SK-N-SH treated with all-trans-retinoic acid at 6 μM for 48 hours (cell line): ENCODE measurements at regions not wholly inside any gene's neighbourhood (a gene's known extent, or its start where the extent isn't known, plus 50 kb on each side); places are given as distances from the start of the nearest gene placed in this dataset.
A peak's percentile ranks its signal among the peaks of the same experiment; 100 is the strongest.

Experiments used
- ATAC-seq: fragments of 200-7000 bp; cut with Tn5 transposase; 3 replicates; pipeline ENCODE4 v1.9.1; 2020; ENCODE audit warnings: mild to moderate bottlenecking, moderate library complexity
- ARNTL ChIP-seq: fragments of 450-650 bp; formaldehyde crosslinking; IDR thresholded peaks from 2 replicates; pipeline ENCODE4 v1.5.0; 2020; ENCODE audit warnings: low read depth, mild to moderate bottlenecking, moderate library complexity, borderline replicate concordance
- BACH2 ChIP-seq: fragments of 250-450 bp; sonication (Bioruptor Pico); IDR thresholded peaks from 2 replicates; pipeline ENCODE4 v1.9.0; 2021; ENCODE audit warnings: mild to moderate bottlenecking, borderline replicate concordance
- CREB5 ChIP-seq: fragments of 250-450 bp; sonication (Bioruptor Pico); IDR thresholded peaks from 2 replicates; pipeline ENCODE4 v1.5.1; 2020; ENCODE audit warnings: low read depth, mild to moderate bottlenecking, moderate library complexity
- CSDC2 ChIP-seq: fragments of 250-450 bp; sonication (Bioruptor Pico); IDR thresholded peaks from 2 replicates; pipeline ENCODE4 v1.5.0; 2020; ENCODE audit warnings: mild to moderate bottlenecking, moderate library complexity
- CSRNP3 ChIP-seq: fragments of 250-450 bp; sonication (Bioruptor Pico); IDR thresholded peaks from 2 replicates; pipeline ENCODE4 v1.5.1; 2021; ENCODE audit warnings: mild to moderate bottlenecking, moderate library complexity
- GLIS3 ChIP-seq: fragments of 250-450 bp; sonication (Bioruptor Pico); IDR thresholded peaks from 2 replicates; pipeline ENCODE4 v1.5.0; 2020; ENCODE audit warnings: mild to moderate bottlenecking, moderate library complexity
- ISL1 ChIP-seq: fragments of 250-450 bp; sonication (Bioruptor Pico); IDR thresholded peaks from 2 replicates; pipeline ENCODE4 v2.1.2; 2022; ENCODE audit warnings: mild to moderate bottlenecking, moderate library complexity
- OSR1 ChIP-seq: fragments of 250-450 bp; sonication (Bioruptor Pico); IDR thresholded peaks from 2 replicates; pipeline ENCODE4 v1.8.0; 2022; ENCODE audit warnings: moderate library complexity, mild to moderate bottlenecking, inconsistent platforms
- PATZ1 ChIP-seq: fragments of 250-450 bp; sonication (Bioruptor Pico); IDR thresholded peaks from 2 replicates; pipeline ENCODE4 v1.8.0; 2020; ENCODE audit warnings: mild to moderate bottlenecking, moderate library complexity, borderline replicate concordance
- POU6F1 ChIP-seq: fragments of 250-450 bp; sonication (Bioruptor Pico); IDR thresholded peaks from 2 replicates; pipeline ENCODE4 v1.8.0; 2021; ENCODE audit warnings: low read depth, mild to moderate bottlenecking, moderate library complexity, borderline replicate concordance
- PPARA ChIP-seq: fragments of 250-450 bp; sonication (Bioruptor Pico); IDR thresholded peaks from 2 replicates; pipeline ENCODE4 v1.5.0; 2020; ENCODE audit warnings: mild to moderate bottlenecking, borderline replicate concordance
- SNAI2 ChIP-seq: fragments of 250-450 bp; sonication (Bioruptor Pico); IDR thresholded peaks from 2 replicates; pipeline ENCODE4 v1.5.0; 2020; ENCODE audit warnings: mild to moderate bottlenecking, moderate library complexity
- TOX ChIP-seq: fragments of 250-450 bp; sonication (Bioruptor Pico); IDR thresholded peaks from 2 replicates; pipeline ENCODE4 v1.8.0; 2021; ENCODE audit warnings: mild to moderate bottlenecking, moderate library complexity, borderline replicate concordance
- TSHZ2 ChIP-seq: fragments of 250-450 bp; sonication (Bioruptor Pico); IDR thresholded peaks from 2 replicates; pipeline ENCODE4 v1.5.0; 2020; ENCODE audit warnings: mild to moderate bottlenecking, moderate library complexity
- ZC3H10 ChIP-seq: fragments of 250-450 bp; sonication (Bioruptor Pico); IDR thresholded peaks from 2 replicates; pipeline ENCODE4 v1.5.1; 2021; ENCODE audit warnings: mild to moderate bottlenecking, moderate library complexity
- ZFP3 ChIP-seq: fragments of 250-450 bp; sonication (Bioruptor Pico); IDR thresholded peaks from 2 replicates; pipeline ENCODE4 v1.5.0; 2020; ENCODE audit warnings: mild to moderate bottlenecking, moderate library complexity
- ZFP30 ChIP-seq: fragments of 450-650 bp; formaldehyde crosslinking; IDR thresholded peaks from 2 replicates; pipeline ENCODE4 v1.5.0; 2022; ENCODE audit warnings: mild to moderate bottlenecking, moderate library complexity
- ZNF565 ChIP-seq: fragments of 450-650 bp; formaldehyde crosslinking; conservative IDR thresholded peaks from 2 replicates; pipeline ENCODE4 v1.5.0; 2020; ENCODE audit warnings: low read depth, mild to moderate bottlenecking, moderate library complexity
- ZNF70 ChIP-seq: fragments of 450-650 bp; formaldehyde crosslinking; IDR thresholded peaks from 2 replicates; pipeline ENCODE4 v1.5.0; 2020; ENCODE audit warnings: mild to moderate bottlenecking, moderate library complexity
- ZNF8 ChIP-seq: fragments of 450-650 bp; formaldehyde crosslinking; IDR thresholded peaks from 2 replicates; pipeline ENCODE4 v1.5.0; 2020; ENCODE audit warnings: mild to moderate bottlenecking, moderate library complexity

- TF ChIP-seq ZFP30 (CRISPR knock-in tag) (no peak), ZNF565 (CRISPR knock-in tag) (no peak)
Measured at GRCh38 chr18:67211646-67212045, 304.9 kb downstream of the DSEL start (continued).

- ATAC-seq: peak; percentile 40
- TF ChIP-seq ZFP3 (no peak), ZFP30 (CRISPR knock-in tag) (no peak), SNAI2 (CRISPR knock-in tag) (no peak), GLIS3 (CRISPR knock-in tag) (no peak), ZC3H10 (CRISPR knock-in tag) (no peak), OSR1 (no peak), BACH2 (CRISPR knock-in tag) (no peak), POU6F1 (CRISPR knock-in tag) (no peak), ZNF70 (CRISPR knock-in tag) (no peak)
Measured at GRCh38 chr18:67200665-67201064, 315.9 kb downstream of the DSEL start.

- TF ChIP-seq GLIS3 (CRISPR knock-in tag): no peak
- no peak for TF ChIP-seq PPARA (CRISPR knock-in tag)
- no peak for TF ChIP-seq TSHZ2 (CRISPR knock-in tag)
- no peak for TF ChIP-seq ZNF8 (CRISPR knock-in tag)
- no peak for TF ChIP-seq CSDC2 (CRISPR knock-in tag)
- no peak for TF ChIP-seq ZNF565 (CRISPR knock-in tag)
- TF ChIP-seq PATZ1: no peak
- no peak for TF ChIP-seq ARNTL (CRISPR knock-in tag)
- TF ChIP-seq CSRNP3 (CRISPR knock-in tag): no peak
- no peak for TF ChIP-seq ZC3H10 (CRISPR knock-in tag)
- TF ChIP-seq ZFP3: no peak
- TF ChIP-seq SNAI2 (CRISPR knock-in tag): no peak
- no peak for TF ChIP-seq CREB5 (CRISPR knock-in tag)
- no peak for TF ChIP-seq TOX (CRISPR knock-in tag)
- TF ChIP-seq ZNF70 (CRISPR knock-in tag): no peak
- TF ChIP-seq BACH2 (CRISPR knock-in tag): no peak
- no peak for TF ChIP-seq ISL1 (CRISPR knock-in tag)
- no peak for TF ChIP-seq ZFP30 (CRISPR knock-in tag)
- TF ChIP-seq POU6F1 (CRISPR knock-in tag): no peak
- peak; percentile 99 for ATAC-seq
Measured at GRCh38 chr18:67199993-67200617, 316.4 kb downstream of the DSEL start.
